ENCODE measurements at regions not wholly inside any gene's neighbourhood (a gene's known extent, or its start where the extent isn't known, plus 50 kb on each side); places are given as distances from the start of the nearest gene placed in this dataset.
"Not testable (repeated sequence)": the region's sequence is repeated elsewhere in the genome, so short reads cannot be mapped to it uniquely, and the experiment has no call there.

GRCh38 chr7:138169441-138169851, 93.2 kb downstream of the AKR1D1 start:
- no peak for DNase-seq

- no peak for DNase-seq
These were observed 94.0 kb downstream of the AKR1D1 start for GRCh38 chr7:138170298-138170697.

- DNase-seq = peak in 1 of 5 experiments; percentile 19
These were observed 94.9 kb downstream of the AKR1D1 start for GRCh38 chr7:138170959-138171703.

- no peak for DNase-seq
These were observed 97.3 kb downstream of the AKR1D1 start for GRCh38 chr7:138173548-138173947.

GRCh38 chr7:138176060-138176459, 99.8 kb downstream of the AKR1D1 start:
- DNase-seq = no peak

GRCh38 chr7:138184191-138184590, 107.9 kb downstream of the AKR1D1 start:
- no peak for DNase-seq

GRCh38 chr7:138185132-138185908, 109.1 kb downstream of the AKR1D1 start:
- DNase-seq = no peak

- DNase-seq = no peak
These were observed 110.7 kb downstream of the AKR1D1 start for GRCh38 chr7:138186951-138187351.

GRCh38 chr7:138188290-138188858, 112.1 kb downstream of the AKR1D1 start:
- no peak for DNase-seq

GRCh38 chr7:138194567-138194966, 118.3 kb downstream of the AKR1D1 start:
- no peak for DNase-seq

GRCh38 chr7:138195151-138195571, 118.9 kb downstream of the AKR1D1 start:
- DNase-seq = no peak

- not testable (repeated sequence) for DNase-seq
These were observed 120.3 kb downstream of the AKR1D1 start for GRCh38 chr7:138196503-138196946.

- no peak for DNase-seq
These were observed 121.0 kb downstream of the AKR1D1 start for GRCh38 chr7:138196971-138197896.

- DNase-seq = no peak
These were observed 128.2 kb downstream of the AKR1D1 start for GRCh38 chr7:138204285-138204981.

- no peak for DNase-seq
These were observed 128.7 kb downstream of the AKR1D1 start for GRCh38 chr7:138204982-138205298.

- no peak for DNase-seq
These were observed 129.4 kb downstream of the AKR1D1 start for GRCh38 chr7:138205614-138206150.

GRCh38 chr7:138207555-138207971, 131.3 kb downstream of the AKR1D1 start:
- DNase-seq = no peak

- no peak for DNase-seq
These were observed 131.9 kb downstream of the AKR1D1 start for GRCh38 chr7:138208142-138208570.

GRCh38 chr7:138208864-138209263, 132.6 kb downstream of the AKR1D1 start:
- no peak for DNase-seq

- no peak for DNase-seq
These were observed 136.1 kb downstream of the AKR1D1 start for GRCh38 chr7:138212314-138212713.

- DNase-seq = no peak
These were observed 138.7 kb downstream of the AKR1D1 start for GRCh38 chr7:138214926-138215325.

- not testable (repeated sequence) for DNase-seq
These were observed 144.1 kb downstream of the AKR1D1 start for GRCh38 chr7:138220321-138220720.

All from T-helper 2 cell (primary cell).